NCI-H146 treated with DMSO at 0.1 percent for 48 hours (cell line): ENCODE measurements at regions not wholly inside any gene's neighbourhood (a gene's known extent, or its start where the extent isn't known, plus 50 kb on each side); places are given as distances from the start of the nearest gene placed in this dataset.

Experiments used
- DNase-seq: peaks from one replicate; lab custom pipeline; 2025; ENCODE audit not compliant: unreplicated experiment; lab: John Stamatoyannopoulos, UW

DNA sequence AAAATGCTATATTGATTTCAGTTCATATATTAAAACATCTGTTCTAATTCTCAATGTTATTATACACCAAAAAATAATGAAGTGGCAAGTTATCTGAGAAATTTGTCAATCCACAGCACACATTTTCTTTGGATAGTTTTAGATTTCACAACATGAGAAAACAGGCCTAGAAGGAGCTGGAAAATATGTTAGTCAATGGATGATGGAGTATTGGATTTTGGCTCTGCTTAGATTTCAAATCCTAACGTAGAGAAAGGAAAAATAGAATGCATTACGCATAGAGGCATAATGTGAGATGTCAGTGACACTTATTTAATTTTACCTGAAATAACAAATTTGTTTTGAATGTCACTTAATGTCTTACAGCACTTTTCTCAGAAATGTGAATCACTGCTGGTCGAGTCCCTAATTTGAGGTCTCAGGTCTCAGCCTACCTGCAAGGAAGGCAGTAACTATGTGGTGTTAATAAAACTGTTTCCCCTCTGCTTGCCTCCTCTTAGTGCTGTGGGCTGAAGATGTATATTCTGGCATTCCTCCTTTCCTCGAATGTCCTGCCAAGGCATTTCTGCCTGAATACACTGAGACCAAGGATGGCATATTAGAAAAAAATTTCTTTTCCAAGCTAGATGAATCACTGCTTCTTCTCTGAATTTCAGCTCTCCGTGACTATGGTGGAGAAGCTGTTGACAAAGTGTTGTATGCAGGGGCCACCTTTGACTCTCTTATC is 232.4 kb downstream of the POSTN start:
- DNase-seq, result no peak

- DNase-seq, result no peak
Observed at GRCh38 chr13:37365496-37365895, 233.1 kb downstream of the POSTN start.

DNA sequence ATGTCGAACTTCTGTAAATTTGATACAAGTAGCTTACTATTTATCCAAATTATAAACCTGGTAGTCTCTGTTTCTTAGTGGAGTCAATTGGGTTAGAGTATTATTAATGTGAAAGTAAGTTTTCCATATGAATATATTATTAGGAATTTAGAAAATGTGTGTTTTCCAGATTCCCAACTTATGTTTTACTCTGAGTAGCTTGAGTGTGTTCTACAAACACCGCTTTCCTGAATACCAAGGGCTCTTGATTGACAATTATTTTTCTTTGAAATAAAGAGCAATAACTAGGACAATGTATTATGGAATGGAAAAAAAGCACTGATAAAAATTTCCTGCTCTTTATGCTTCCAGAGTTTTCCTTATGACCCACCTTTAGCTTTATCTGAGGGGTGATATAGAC is 233.6 kb downstream of the POSTN start:
- no peak for DNase-seq

DNA sequence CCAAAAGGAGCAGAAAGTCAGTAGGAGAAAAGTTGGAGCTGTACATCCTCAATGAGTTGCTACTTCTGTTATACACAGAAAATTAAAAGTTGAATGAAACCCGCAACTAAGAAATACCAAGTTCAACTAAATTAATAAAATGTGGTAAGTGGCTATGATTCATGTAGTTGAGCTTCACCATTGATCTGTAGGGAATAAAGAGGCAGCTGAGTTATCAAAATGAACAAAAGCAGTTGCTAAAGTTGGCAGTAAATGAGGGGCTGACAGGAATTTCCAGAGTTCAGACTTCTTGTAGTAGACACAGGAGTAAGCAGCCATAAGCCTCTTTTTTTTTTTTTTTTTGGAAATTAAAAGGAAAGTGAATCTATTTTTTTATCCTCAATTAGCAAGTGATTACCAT is 234.6 kb downstream of the POSTN start:
- DNase-seq, result no peak

DNA sequence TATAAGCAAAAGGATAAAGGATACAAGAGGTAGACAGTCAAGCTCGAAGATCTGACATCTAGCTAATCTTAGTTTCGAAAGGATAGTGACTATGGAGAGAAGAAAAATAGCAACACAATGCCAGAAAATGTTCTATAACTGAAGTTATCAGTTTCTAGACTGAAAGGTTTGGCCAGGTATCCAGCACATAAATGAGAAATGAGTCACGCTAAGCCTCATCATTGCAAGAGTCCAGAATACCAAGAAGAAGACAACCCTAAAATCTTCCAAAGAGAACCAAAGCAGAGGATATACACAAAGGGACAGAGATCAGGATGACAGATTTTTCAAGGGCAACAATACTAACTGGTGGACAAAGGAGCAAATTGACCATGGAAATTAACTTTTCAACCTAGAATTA is 237.0 kb downstream of the POSTN start:
- DNase-seq, result no peak

- no peak for DNase-seq
Observed at GRCh38 chr13:37360556-37360955, 238.0 kb downstream of the POSTN start.

GRCh38 chr13:37357548-37357947 is 241.0 kb downstream of the POSTN start:
- DNase-seq, result no peak

GRCh38 chr13:37353911-37354310 is 244.7 kb downstream of the POSTN start:
- no peak for DNase-seq

- no peak for DNase-seq
Observed at GRCh38 chr13:37351211-37351610, 245.7 kb upstream of the CSNK1A1L start.

DNA sequence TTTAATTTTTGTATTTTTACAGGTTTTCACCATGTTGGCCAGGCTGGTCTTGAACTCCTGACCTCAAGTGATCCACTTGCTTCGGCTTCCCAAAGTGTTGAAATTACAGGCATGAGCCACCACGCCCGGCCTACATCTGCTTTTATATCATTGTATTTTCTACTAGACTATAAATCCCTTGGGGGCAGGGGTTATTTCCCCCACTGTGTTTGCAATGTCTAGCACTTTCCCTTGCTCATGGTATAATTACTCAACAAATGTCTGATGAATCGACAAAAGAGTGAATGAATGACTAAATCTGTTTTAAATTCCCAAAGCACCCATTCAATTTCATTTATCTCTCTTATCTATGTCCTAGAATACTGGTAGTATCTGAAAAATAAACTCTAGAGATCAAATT is 244.5 kb upstream of the CSNK1A1L start:
- DNase-seq, result no peak

DNA sequence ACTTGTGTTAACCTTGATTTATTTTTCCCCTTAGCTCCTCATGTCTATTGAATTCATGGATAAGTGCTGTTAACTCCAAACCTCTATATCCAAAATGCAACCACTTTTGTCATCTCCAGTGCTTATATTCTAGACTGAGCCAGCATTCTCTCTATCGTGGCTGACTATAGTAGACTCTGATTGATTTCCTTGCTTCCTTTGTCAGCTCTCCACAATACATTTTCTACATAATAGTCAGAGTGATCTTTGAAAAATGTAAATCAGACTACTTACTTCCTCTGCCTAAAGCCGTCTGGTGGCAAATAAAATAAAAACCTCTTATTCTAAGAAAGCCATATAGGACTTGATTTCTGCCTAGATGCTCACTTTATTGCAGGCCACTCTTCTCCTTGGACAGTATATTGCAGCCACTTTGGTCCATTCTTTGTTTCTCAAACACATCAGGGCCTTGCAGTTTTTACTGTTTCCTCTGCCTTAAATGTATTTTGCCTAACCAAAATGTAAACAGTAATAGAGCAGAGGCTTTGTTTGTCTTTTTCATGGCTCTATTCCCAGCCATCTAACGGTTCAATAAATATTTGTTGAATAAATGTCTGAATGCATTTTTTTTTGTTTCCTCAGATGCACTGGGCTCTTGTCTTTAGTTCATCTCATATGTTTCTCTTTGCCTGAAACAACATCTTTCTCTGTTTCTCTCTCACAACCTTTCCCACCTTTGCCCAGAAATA is 243.6 kb upstream of the CSNK1A1L start:
- no peak for DNase-seq

- no peak for DNase-seq
Observed at GRCh38 chr13:37345869-37346268, 240.4 kb upstream of the CSNK1A1L start.

DNA sequence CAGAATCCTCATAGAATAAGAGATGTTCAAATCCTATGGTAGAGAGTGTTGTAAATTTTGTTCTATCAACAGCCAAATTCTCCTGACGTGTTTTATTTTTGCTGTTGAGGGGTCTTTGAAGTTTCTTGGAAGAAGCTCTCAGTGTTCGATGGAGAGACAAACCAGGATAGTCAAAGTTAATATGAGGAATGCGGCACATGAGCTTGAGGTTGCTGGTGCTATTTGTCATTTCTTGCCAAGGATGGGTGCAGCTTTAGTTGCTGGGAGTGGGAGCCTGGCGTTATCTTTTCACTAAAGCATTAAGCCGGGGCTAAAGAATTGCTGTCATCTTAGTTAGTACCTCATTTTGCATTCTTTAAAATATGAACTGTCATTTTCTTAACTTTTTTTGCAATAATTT is 239.9 kb upstream of the CSNK1A1L start:
- DNase-seq, result no peak

DNA sequence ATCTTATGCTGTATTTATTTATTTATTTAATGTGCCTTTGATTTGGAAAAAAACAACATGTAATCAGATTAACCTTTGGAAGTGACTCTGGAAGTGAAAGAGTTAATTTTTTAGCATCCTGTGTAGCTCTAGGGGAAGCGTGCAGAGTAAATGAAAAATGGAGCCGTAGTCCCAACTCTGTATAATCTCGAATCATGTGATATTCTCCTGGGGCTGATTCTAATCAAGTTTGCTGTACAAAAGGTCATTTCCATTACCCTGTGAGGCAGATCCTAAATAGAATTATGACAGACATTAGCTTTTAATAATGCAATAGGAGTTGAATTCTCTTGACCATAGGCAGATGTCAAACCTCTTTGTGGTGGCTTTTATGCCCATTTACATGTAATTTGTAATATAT is 238.6 kb upstream of the CSNK1A1L start:
- no peak for DNase-seq

DNA sequence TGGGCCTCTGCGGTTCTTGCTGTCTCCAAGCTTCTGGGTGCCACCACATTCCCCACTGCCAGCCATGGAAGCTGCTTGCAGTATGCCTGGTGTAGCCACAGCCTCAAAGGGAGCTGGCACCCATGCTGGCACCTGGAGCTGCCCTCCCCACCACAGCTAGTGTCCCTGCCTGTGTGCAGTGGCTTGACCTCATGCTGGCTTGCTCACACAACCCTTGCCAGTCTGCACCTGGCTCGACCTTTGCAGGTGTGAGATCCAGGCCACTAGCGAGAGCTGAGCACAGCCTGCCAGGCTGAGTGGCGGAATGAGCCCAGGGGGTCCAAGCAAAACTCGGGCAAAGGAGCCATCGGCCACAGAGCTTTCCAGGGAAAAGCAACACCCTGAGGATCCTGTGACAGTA is 236.7 kb upstream of the CSNK1A1L start:
- no peak for DNase-seq

- no peak for DNase-seq
Observed at GRCh38 chr13:37340901-37341670, 235.6 kb upstream of the CSNK1A1L start.

- DNase-seq, result no peak
Observed at GRCh38 chr13:37339386-37339735, 233.9 kb upstream of the CSNK1A1L start.

DNA sequence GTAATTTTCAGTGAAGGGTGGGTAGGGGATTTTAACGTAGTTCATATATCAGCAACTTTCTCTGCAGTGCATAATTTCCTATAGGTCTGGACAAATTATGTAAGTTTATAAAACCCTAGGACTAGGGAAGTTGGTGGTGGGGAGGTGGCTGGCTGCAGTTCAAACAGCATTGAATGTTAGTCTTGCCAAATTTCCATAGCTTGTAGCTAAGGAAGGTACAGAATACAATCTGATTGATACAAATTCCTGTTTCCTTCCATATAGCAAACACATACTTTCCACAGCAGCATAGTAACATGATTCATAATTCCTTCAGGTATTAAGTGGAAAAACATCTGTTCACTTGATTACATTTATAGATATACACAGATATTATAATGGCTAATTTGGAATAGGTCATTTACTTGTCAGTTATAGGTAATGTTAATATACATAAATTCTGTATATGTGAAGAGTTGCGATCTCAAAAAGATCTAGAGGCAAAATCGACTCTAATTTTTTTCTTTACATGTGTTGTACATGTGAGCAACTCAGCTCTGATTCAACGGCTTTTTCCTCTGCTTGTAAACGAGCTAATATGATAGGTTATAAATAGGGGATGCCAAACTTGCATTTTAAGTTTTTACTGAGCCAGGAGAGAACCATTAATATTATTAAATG is 233.4 kb upstream of the CSNK1A1L start:
- no peak for DNase-seq

- DNase-seq, result no peak
Observed at GRCh38 chr13:37326334-37326733, 220.9 kb upstream of the CSNK1A1L start.

DNA sequence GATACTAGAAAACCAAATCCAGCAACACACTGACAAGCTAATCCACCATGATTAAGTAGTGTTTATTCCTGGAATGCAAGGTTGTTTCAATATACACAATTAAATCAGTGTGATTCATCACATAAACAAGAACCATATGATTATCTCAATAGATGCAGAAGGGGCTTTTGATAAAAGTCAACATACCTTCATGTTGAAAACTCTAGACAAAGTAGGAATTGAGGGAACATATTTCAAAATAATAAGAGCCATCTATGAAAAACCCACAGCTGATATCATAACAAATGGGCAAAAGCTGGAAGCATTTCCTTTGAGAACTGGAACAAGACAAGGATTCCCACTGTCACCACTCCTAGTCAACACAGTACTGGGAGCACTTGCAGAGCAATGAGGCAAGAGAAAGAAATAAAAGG is 213.6 kb upstream of the CSNK1A1L start:
- DNase-seq, result no peak

DNA sequence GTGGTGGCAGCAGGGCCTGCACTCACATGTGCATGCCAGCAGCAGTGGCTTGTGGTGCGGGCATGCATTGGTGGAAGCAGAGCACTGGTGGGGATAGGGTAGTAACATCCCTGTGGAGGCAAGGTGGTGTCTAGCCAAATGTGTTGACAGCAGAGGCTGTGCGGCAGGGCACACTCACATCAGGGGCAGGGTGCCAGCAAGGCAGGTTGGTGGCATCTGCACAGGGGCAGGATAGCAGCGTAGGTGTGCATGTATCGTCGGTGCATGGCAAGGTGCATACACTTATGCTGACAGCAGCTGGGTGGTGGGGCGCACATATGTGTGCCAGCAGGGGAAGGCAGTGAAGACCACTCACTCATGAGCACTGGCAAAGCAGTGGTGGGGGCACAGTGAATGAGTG is 211.5 kb upstream of the CSNK1A1L start:
- DNase-seq, result no peak

DNA sequence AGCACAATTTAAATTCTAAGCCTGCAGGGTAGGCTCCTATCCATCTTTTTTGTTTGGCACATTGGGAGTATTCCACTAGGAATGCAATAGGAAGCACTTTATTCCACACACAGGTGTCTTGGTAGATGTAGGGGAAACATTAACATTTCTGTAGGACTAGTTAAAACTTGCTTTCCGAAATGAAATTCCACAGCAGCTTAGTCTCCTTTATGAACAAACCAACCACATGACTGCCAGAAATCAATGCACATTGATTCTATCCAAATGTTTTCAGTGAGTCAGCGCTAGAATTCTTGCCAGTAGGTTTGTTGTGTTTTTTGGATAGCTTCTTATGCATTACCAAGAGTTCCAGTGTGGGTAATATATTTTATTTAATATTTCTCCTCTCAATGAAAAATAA is 207.9 kb upstream of the CSNK1A1L start:
- DNase-seq, result no peak
